ENCODE measurements at regions not wholly inside any gene's neighbourhood (a gene's known extent, or its start where the extent isn't known, plus 50 kb on each side); places are given as distances from the start of the nearest gene placed in this dataset.

- TF ChIP-seq, protein P1, sequence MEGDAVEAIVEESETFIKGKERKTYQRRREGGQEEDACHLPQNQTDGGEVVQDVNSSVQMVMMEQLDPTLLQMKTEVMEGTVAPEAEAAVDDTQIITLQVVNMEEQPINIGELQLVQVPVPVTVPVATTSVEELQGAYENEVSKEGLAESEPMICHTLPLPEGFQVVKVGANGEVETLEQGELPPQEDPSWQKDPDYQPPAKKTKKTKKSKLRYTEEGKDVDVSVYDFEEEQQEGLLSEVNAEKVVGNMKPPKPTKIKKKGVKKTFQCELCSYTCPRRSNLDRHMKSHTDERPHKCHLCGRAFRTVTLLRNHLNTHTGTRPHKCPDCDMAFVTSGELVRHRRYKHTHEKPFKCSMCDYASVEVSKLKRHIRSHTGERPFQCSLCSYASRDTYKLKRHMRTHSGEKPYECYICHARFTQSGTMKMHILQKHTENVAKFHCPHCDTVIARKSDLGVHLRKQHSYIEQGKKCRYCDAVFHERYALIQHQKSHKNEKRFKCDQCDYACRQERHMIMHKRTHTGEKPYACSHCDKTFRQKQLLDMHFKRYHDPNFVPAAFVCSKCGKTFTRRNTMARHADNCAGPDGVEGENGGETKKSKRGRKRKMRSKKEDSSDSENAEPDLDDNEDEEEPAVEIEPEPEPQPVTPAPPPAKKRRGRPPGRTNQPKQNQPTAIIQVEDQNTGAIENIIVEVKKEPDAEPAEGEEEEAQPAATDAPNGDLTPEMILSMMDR (IDR thresholded peaks at IDR 0.05) = no peak
- TF ChIP-seq POLR2A (IDR thresholded peaks at IDR 0.05) = no peak
Measured at GRCh38 chr4:180937083-180937482, 1306.1 kb upstream of the TENM3 start.
